ENCODE measurements at regions not wholly inside any gene's neighbourhood (a gene's known extent, or its start where the extent isn't known, plus 50 kb on each side); places are given as distances from the start of the nearest gene placed in this dataset.

DNA sequence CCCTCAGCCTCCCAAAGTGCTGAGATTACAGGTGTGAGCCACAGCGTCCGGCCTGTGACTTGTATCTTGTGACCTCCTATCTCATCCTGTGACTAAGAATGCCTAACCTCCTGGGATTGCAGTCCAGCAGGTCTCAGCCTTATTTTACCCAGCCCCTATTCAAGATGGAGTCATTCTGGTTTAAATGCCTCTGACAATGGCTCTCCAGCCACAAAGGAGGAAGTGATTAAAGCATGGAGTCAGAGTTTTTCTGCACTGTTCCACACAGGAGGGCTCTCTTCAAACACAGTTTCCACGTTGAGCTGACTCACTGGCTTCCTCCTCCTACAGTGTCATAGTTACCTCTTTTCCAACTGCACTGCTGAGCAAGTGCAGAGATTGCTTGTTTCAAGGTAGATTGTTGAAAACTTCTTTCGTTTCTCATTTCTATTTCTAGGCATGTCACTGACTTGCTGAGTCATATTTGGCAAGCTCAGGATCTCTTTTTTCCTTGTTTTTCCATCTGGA is 383.8 kb downstream of the PCNX1 start:
- DNase-seq, result no peak

DNA sequence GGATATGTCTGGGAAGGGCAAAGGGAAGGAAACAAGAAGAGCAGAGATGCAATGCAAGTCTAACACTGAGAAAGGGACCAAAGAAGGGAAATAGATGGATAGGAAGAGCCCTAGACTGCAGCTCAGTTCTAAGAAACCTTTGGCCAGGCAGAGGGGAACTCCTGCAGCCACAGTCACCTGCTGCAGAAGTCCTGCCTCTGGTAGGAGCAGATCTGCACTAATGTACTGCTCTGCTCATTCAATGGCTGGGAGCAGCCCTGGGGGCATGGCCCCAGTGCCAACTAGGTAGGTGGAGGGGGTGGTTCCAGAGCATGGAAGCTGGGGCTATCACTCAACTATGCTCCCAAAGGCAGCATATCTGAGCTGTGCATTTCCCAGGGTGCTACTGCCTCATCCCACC is 388.9 kb downstream of the PCNX1 start:
- no peak for DNase-seq

- DNase-seq, result no peak
Observed at GRCh38 chr14:71300566-71301330, 393.5 kb downstream of the PCNX1 start.

GRCh38 chr14:71301611-71302010 is 394.4 kb downstream of the PCNX1 start:
- DNase-seq, result no peak

DNA sequence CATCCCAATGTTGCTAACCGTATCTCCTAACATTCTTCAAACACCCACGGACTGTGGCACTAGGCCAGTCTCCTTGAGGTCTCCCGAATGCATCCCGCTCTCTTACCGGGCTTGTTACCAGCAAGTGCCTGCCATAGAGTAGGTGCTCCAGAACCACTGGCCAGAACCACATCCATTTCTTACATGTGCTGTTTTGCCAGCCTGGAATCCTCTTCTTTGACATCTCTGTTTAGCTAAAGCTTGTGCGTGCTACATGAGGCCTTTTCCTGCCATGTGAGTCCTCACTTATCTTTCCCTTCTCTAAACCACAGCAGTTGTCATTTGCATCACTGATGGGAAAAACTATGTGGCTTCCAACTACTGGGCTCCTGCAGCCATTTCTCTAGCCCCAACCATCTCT is 397.4 kb downstream of the PCNX1 start:
- no peak for DNase-seq

- DNase-seq, result no peak
Observed at GRCh38 chr14:71308671-71309070, 401.4 kb downstream of the PCNX1 start.

DNA sequence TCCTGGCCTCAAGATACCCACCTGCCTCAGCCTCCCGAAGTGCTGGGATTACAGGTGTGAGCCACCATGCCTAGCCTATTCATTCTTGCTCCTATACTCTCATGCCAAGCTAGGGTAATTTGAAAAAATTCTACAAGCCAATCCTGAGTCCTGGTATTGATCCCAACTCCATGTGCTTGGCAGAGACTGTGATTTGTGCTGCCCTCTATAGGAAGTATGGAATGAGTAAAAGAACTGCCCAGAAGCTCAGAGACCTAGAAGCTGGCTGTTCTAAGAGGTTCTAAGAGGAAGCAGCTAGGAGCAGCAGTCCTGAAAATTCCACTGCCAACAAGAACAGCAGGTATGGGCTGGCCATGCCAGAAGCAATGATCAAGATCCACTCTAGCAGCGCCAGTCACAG is 402.5 kb downstream of the PCNX1 start:
- DNase-seq, result no peak

GRCh38 chr14:71311061-71311460 is 403.8 kb downstream of the PCNX1 start:
- DNase-seq, result no peak

GRCh38 chr14:71314717-71315116 is 407.5 kb downstream of the PCNX1 start:
- DNase-seq, result no peak

GRCh38 chr14:71317385-71318096 is 410.3 kb downstream of the PCNX1 start:
- no peak for DNase-seq

- DNase-seq, result no peak
Observed at GRCh38 chr14:71318097-71318459, 410.8 kb downstream of the PCNX1 start.

GRCh38 chr14:71319666-71320065 is 412.4 kb downstream of the PCNX1 start:
- DNase-seq, result peak; percentile 28

DNA sequence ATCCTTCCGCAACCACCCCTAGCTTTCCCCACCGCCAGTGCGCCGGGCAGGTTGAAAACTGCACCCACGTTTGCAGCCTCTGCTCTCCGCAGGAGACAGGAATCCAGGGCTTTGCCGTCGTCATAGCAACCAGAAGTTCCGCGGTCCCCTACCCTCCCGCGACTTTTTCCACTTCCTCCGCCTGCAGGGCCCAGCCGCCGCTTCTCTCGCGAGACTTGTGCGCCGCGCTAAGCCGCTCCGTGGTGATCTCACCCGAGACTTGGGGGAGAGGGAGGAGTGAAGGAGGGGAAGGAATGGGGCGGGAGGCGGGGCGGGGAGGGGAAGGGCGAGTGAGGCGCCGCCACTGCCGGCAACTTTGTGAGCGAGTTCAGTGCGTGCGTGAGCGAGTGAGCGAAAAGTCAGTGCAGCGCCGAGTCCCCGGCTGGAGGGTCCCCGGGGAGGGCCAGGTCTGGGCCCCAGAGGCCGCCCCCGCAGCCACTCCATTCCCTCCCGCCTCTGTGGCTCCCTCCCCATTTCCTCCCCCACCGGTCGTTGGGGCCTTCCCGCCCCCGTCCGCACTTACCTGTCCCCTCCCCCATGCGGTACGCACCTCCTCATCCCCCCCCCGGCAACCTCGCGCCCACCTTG is 413.0 kb downstream of the PCNX1 start, which contains the start of gene SIPA1L1:
SIPA1L1 (plus strand) TSS at position 370 of the 627 bp plus-strand sequence.
- DNase-seq, result peak; percentile 96

DNA sequence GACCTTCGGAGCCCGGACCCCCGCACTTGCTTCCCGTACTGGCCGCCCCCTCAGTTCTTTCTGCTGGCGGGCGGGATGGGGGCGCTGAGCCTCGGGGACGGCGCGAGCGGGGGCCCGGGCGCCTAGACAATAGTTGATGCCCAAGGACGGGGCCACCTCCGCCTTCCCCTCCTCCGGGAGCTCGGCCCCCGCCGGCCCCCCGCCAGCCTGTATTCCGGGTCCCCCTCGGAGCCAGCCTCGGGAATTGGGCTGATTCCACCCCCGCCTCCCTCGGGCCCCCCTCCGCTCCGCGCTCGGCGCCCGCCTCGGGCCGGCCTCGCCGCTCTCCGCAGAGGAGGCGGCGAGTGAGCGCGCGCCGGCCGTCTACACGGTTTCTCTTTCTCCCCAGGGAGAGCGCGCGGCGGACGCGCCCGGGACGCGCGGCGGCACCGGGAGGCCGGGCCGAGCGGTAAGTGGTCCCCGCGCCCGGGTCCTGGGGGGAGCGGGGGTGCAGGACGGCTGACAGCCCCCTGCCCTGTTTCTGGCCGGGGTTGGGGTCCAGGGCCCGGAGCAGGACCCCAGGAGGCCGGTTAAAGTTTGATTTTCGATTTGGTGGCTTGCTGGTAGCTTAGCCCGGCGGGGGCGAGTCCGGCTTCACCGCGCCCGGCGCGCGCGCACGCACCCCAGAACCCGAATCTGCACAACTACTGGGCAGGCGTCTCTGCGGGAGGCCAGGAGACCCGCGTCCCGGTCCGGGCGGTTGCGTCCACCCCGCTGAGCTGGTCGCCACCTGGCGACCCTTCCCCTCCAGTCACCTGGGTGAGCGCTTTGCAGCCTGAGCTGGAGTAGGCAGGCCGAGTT is 413.7 kb downstream of the PCNX1 start:
- DNase-seq, result no peak

DNA sequence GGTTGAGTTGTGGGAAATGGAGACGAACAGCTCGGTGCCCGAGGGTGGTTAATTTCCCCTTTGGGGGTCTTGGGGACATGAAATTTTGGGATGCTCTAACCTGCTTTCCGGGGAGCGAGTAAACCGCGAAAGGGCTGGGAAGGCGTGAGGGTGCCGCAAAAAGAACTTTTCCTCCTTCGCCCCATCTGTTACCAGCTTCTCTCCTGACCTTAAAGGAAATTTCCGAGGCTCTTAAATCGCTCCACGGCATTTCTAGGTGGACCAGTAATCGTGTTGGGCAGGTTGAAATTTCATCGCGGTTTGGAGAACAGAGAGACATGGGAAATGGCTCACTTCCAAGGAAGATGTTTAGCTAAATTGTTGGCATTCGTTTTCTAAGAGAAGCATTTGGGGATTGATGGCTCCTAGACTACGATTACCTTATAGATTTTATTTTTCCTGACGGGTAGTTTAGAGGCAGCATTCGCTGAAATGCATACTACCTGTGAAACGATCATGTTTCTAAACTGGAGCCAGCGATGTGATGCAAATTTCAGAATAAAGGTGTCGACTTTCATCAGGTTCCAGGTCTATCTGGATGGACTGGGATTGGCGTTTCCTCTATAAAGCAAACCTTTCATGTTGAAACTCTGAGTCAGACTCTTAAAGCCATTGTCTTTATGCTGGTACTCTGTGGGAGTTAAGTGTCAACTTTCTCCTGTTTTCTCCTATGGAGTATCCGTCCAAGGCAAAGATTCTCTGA is 414.5 kb downstream of the PCNX1 start:
- DNase-seq, result peak; percentile 68

DNA sequence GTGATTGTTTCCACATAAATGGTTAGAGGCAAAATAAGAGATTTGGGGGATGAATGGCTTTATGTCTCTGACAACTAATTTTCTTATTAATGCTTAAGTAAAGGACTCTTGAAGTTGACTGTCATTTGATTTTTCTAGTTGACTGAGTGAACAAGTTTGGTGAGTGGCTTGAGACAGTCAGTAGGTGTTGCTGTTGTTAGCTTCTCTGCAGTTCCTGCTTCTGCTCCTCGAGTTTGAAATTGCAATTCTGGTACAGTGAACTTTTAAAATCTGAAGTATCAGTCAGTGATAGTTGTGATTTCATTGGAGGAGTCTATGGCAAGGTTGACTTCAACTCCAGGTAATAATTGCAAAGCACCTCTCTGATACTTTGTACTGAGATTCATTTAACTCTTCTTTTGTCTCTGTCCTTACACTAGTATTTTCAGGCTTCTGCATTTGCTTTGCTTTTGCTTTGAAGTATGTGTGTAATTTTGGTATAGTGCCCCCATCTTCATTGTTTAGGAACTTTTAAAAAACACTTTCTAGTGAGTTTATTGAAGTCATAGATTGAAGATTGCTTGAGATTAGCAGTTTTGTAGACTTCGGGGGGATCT is 415.5 kb downstream of the PCNX1 start:
- no peak for DNase-seq

GRCh38 chr14:71324767-71325272 is 417.6 kb downstream of the PCNX1 start:
- no peak for DNase-seq

DNA sequence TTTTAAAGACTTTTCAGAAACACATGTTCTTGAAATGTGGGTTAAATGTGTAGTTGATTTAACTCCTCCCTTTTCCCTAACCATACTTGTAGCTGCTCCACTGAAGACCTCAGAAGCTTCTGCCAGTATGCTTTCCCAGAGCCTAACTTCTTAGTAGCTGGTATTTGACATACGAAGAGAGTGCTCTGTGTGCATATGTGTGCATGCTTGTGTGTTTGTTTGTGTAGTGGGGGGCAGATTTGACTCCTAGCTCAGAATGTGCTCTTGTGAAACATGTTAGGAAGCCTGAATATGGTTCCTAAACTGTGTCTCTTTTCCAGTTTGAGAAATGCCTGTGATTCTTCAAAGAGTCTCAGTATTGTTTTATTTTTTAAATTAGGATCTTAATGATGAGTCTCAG is 420.4 kb downstream of the PCNX1 start:
- DNase-seq, result no peak

- no peak for DNase-seq
Observed at GRCh38 chr14:71328183-71328582, 420.9 kb downstream of the PCNX1 start.

- no peak for DNase-seq
Observed at GRCh38 chr14:71328954-71329353, 421.7 kb downstream of the PCNX1 start.

DNA sequence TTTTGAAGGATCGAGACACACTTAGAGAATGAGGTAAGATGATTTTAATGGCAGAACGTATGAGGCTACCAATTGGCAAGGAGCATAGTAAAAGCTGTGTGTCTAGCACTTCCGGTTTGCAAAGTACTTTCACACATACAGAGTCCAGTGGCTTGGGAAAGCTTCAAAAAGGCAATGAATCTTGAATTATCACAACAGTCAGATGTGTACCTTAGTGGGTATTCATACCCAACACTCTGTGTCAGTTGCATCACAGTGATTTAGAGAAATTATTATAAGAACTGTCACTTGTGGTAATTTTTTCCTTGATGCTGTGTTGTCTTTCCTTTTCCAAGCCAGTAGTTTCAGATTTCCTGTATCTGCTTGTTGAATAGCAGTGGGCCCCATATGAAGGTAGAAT is 424.1 kb downstream of the PCNX1 start:
- no peak for DNase-seq

DNA sequence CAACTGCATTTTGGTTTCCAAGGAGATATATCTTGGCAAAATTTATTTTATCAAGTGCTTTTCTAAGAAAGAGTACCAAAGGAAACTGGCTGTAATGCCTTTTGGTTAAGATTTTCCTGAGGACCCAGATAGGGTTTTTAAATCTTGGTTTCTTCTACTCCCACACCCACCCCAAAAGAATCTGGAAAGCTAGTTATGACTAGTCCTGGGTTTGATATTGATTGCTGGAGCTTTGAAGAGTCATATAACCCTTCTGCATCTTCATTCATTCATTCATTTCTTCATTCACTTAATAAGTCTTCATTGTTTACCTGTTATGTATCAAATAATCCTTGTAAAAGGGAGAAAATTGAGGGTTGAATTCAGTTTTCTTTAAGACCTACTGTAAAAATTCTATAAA is 425.2 kb downstream of the PCNX1 start:
- no peak for DNase-seq

Measured in DMS153 (cell line).